GM12878 (cell line): ENCODE measurements at regions not wholly inside any gene's neighbourhood (a gene's known extent, or its start where the extent isn't known, plus 50 kb on each side); places are given as distances from the start of the nearest gene placed in this dataset.

Source experiments
- KDM1A ChIP-seq: fragments of 200-600 bp; sonication (generic); IDR thresholded peaks from 2 replicates; pipeline ENCODE4 v1.6.1; 2016; ENCODE audit warnings: borderline replicate concordance
- POLR2A ChIP-seq: IDR thresholded peaks from 2 replicates; pipeline ENCODE4 v1.6.1; 2011; ENCODE audit warnings: low read depth, mild to moderate bottlenecking, low read length
- POLR2AphosphoS5 ChIP-seq: IDR thresholded peaks from 2 replicates; pipeline ENCODE4 v1.6.1; 2011; ENCODE audit warnings: mild to moderate bottlenecking, low read length, inconsistent platforms
- TAF1 ChIP-seq: IDR thresholded peaks from 2 replicates; pipeline ENCODE4 v1.6.1; 2011; ENCODE audit warnings: mild to moderate bottlenecking, low read depth, low read length, borderline replicate concordance
- TF ChIP-seq, protein P1 (sequence below): IDR thresholded peaks from 2 replicates; pipeline ENCODE4 v1.6.1; 2012; ENCODE audit warnings: low read depth, low read length, improper control_type of control experiment
- TF ChIP-seq, protein P2 (sequence below): IDR thresholded peaks from 2 replicates; pipeline ENCODE4 v1.6.1; 2011; ENCODE audit warnings: mild to moderate bottlenecking, low read depth, low read length, moderate library complexity; ENCODE audit not compliant: insufficient replicate concordance
- TF ChIP-seq, protein P3 (sequence below), 3 experiments: IDR thresholded peaks in 2 of 3; conservative IDR thresholded peaks in 1 of 3; 2 replicates each; pipeline ENCODE4 v1.5.1; 2011; ENCODE audit warnings: low read depth in 3 of 3, low read length in 3 of 3, mild to moderate bottlenecking in 3 of 3, control low read depth in 2 of 3, moderate library complexity in 2 of 3, inconsistent platforms in 1 of 3, mixed read lengths in 1 of 3; ENCODE audit not compliant: control insufficient read depth in 2 of 3, insufficient read depth in 1 of 3; ENCODE audit errors: extremely low read depth in 1 of 3

DNA sequence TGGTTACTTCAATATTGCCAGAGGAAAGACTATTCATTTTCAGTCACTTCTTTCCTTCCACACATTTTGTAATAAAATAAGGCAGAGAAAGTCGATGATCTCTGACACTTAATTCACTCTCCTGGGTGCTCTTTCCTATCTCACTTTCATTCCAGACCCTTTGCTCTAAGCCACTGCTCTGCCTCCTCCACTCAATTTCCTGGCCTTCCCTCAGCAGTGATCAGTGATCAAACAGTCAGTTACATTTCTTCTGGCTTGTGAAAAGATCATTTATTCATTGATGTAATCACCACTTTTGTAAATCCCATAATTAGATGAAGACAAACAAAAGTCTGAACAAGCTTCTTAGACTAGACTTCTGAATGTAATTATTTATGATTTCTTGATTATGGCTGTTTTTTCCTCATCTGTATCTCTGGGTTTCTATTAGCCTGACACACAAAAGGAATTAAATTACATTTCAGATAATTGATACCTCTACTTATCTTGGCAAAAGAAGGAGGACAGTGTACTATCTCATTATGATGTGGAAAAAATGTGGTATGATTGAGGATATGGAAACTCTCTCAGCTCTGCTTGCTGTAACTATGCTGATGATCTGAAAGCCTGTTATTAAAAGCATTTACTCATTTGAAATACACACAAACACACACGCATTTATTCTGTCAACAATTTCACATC, 1102.3 kb downstream of the GRM8 start:
- TF ChIP-seq KDM1A (no peak), POLR2A (no peak), TAF1 (no peak), POLR2AphosphoS5 (no peak)
- TF ChIP-seq, protein P1, sequence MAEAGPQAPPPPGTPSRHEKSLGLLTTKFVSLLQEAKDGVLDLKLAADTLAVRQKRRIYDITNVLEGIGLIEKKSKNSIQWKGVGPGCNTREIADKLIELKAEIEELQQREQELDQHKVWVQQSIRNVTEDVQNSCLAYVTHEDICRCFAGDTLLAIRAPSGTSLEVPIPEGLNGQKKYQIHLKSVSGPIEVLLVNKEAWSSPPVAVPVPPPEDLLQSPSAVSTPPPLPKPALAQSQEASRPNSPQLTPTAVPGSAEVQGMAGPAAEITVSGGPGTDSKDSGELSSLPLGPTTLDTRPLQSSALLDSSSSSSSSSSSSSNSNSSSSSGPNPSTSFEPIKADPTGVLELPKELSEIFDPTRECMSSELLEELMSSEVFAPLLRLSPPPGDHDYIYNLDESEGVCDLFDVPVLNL: no peak
- TF ChIP-seq, protein P2, sequence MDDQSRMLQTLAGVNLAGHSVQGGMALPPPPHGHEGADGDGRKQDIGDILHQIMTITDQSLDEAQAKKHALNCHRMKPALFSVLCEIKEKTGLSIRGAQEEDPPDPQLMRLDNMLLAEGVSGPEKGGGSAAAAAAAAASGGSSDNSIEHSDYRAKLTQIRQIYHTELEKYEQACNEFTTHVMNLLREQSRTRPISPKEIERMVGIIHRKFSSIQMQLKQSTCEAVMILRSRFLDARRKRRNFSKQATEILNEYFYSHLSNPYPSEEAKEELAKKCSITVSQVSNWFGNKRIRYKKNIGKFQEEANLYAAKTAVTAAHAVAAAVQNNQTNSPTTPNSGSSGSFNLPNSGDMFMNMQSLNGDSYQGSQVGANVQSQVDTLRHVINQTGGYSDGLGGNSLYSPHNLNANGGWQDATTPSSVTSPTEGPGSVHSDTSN: no peak
- TF ChIP-seq, protein P3, sequence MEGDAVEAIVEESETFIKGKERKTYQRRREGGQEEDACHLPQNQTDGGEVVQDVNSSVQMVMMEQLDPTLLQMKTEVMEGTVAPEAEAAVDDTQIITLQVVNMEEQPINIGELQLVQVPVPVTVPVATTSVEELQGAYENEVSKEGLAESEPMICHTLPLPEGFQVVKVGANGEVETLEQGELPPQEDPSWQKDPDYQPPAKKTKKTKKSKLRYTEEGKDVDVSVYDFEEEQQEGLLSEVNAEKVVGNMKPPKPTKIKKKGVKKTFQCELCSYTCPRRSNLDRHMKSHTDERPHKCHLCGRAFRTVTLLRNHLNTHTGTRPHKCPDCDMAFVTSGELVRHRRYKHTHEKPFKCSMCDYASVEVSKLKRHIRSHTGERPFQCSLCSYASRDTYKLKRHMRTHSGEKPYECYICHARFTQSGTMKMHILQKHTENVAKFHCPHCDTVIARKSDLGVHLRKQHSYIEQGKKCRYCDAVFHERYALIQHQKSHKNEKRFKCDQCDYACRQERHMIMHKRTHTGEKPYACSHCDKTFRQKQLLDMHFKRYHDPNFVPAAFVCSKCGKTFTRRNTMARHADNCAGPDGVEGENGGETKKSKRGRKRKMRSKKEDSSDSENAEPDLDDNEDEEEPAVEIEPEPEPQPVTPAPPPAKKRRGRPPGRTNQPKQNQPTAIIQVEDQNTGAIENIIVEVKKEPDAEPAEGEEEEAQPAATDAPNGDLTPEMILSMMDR (IDR thresholded peaks at IDR 0.05 in 2 of 3, conservative IDR thresholded peaks at IDR 0.05 in 1 of 3; ENCODE audit: control insufficient read depth in 2 of 3, extremely low read depth in 1 of 3, insufficient read depth in 1 of 3, low read depth in 3 of 3, low read length in 3 of 3): no peak
